ENCODE measurements at regions not wholly inside any gene's neighbourhood (a gene's known extent, or its start where the extent isn't known, plus 50 kb on each side); places are given as distances from the start of the nearest gene placed in this dataset.

DNA sequence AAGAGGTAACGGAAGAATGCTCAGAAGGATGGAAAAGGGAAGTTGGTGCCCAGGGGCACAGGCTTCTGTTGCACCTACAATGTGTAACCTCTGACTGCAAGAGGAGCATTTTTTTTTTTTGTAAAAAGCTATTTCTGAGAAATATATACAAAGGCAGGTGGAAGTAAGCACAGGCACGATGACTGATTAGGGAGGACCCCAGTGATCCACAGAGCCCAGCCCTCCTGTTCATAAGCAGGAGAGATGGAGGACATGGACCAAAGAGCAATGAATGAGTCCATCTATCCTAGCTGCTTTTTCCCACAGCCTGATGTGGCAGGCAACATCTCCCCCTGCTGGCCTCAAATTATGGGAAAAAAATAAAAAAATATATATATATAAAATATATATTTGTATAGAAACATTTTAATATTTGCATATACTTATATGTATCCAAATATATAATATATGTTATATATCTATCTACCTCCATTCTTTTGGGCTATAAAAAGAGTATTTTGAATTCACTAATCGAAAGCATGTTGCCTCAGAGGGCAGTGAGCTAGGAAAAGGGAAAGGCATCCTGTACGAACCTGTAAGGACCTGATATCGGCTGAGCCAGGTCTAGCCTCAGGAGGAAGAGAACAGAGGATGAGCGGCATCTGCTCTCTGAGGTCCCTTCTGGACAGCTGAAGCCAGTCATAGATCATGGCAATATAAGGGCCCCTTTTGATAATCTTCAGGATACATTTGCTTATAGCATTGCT lies 166.0 kb upstream of the STK17B start:
- Histone ChIP-seq H3K36me3 (replicated peaks; ENCODE audit: insufficient read depth, low read depth) (no peaks in the 10 kb centered on the region), H3K4me3 (no peak overlapping the region), H2AFZ (no peak overlapping the region), H3K27ac (no peak overlapping the region), H3K4me1 (ENCODE audit: insufficient read depth) (no peaks in the 10 kb centered on the region), H3K9me2 (replicated peaks; ENCODE audit: insufficient read depth) (no peaks in the 10 kb centered on the region), H3K79me2 (no peaks in the 10 kb centered on the region), H3K4me2 (no peak overlapping the region), H4K20me1 (ENCODE audit: insufficient read depth, poor library complexity, severe bottlenecking) (no peaks in the 10 kb centered on the region), H3K27me3 (no peaks in the 10 kb centered on the region), H3K9me3 (ENCODE audit: low read depth) (no peaks in the 10 kb centered on the region)
- 67% methylated on average over 6 of the region's 6 CpGs for WGBS (ENCODE audit: low lambda C conversion rate, missing lambda C conversion rate)
- TF ChIP-seq, protein P1, sequence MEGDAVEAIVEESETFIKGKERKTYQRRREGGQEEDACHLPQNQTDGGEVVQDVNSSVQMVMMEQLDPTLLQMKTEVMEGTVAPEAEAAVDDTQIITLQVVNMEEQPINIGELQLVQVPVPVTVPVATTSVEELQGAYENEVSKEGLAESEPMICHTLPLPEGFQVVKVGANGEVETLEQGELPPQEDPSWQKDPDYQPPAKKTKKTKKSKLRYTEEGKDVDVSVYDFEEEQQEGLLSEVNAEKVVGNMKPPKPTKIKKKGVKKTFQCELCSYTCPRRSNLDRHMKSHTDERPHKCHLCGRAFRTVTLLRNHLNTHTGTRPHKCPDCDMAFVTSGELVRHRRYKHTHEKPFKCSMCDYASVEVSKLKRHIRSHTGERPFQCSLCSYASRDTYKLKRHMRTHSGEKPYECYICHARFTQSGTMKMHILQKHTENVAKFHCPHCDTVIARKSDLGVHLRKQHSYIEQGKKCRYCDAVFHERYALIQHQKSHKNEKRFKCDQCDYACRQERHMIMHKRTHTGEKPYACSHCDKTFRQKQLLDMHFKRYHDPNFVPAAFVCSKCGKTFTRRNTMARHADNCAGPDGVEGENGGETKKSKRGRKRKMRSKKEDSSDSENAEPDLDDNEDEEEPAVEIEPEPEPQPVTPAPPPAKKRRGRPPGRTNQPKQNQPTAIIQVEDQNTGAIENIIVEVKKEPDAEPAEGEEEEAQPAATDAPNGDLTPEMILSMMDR (IDR thresholded peaks at IDR 0.05; ENCODE audit: poor library complexity): peak; percentile 65
- no peak for TF ChIP-seq EZH2 (IDR thresholded peaks at IDR 0.05; ENCODE audit: borderline replicate concordance)
- DNase-seq (ENCODE audit: low spot score): peak; percentile 53

DNA sequence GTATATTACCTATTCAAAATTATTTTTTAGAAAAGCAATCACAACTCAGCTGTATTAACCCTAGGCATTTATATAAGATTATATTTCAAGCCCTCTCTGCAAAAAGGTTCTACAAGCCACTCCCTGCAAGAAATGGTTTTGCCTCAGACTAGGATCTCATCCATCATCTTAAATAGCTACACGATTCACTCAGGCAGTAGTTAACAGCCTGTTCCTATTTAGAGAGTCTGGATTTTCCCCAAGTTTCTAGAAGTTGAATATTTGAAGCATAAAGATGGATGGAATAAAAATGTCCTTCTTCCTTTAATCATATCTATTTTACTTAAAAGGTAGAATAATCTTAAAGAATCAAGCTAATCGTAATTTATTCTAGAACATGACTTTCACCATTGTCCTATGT lies 167.1 kb upstream of the STK17B start:
- Histone ChIP-seq H3K79me2 (no peaks in the 10 kb centered on the region), H3K9me3 (ENCODE audit: low read depth) (no peaks in the 10 kb centered on the region), H3K4me3 (no peak overlapping the region), H4K20me1 (ENCODE audit: insufficient read depth, poor library complexity, severe bottlenecking) (no peaks in the 10 kb centered on the region), H3K27me3 (no peaks in the 10 kb centered on the region), H3K36me3 (replicated peaks; ENCODE audit: insufficient read depth, low read depth) (no peaks in the 10 kb centered on the region), H3K27ac (no peak overlapping the region), H3K9me2 (replicated peaks; ENCODE audit: insufficient read depth) (no peaks in the 10 kb centered on the region), H3K4me2 (no peak overlapping the region), H2AFZ (no peak overlapping the region), H3K4me1 (ENCODE audit: insufficient read depth) (no peaks in the 10 kb centered on the region)
- no peak for TF ChIP-seq EZH2phosphoT487 (IDR thresholded peaks at IDR 0.05; ENCODE audit: low read depth, severe bottlenecking, unreplicated experiment)
- TF ChIP-seq, protein P1 (IDR thresholded peaks at IDR 0.05; ENCODE audit: poor library complexity): no peak
- no peak for TF ChIP-seq EZH2 (IDR thresholded peaks at IDR 0.05; ENCODE audit: borderline replicate concordance)
- 74% methylated on average over 2 of the region's 2 CpGs for WGBS (ENCODE audit: low lambda C conversion rate, missing lambda C conversion rate)
- no peak for DNase-seq (ENCODE audit: low spot score)

DNA sequence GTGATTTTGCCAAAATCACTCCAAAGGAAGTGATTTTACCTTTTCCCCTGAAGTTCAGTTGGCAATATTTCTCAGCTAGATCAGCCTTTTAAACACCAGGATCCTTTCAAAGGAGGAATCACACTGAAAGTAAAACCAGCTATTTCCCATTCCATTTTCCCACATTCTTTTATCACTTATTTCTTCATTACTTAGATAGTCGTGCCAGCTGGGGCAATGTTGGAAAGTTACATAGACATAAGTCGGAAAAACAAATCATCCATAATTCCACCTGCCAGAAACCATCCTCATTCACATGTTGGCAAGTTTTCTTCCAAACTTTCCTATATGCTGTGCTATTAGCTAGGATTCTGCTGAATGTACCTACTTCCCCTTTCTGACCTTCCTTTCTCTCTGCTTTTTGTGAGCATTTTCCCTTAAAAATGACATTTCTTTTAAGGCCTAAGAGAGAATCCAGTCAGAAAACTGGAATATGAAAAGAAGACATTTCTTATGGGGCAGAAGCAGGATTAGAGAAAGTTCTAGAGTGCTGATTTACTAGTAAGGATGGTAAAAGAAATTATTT lies 170.0 kb upstream of the STK17B start:
- no peaks in the 10 kb centered on the region for H3K79me2 ChIP-seq
- no peaks in the 10 kb centered on the region for H3K4me1 ChIP-seq (ENCODE audit: insufficient read depth)
- H3K4me3 ChIP-seq: no peak overlapping the region
- no peaks in the 10 kb centered on the region for H3K27me3 ChIP-seq
- H3K9me3 ChIP-seq (ENCODE audit: low read depth): no peaks in the 10 kb centered on the region
- no peaks in the 10 kb centered on the region for H3K36me3 ChIP-seq (replicated peaks; ENCODE audit: insufficient read depth, low read depth)
- WGBS (ENCODE audit: low lambda C conversion rate, missing lambda C conversion rate): 96% methylated on average over 2 of the region's 2 CpGs
- no peak overlapping the region for H3K27ac ChIP-seq
- no peak for DNase-seq (ENCODE audit: low spot score)
- H4K20me1 ChIP-seq (ENCODE audit: insufficient read depth, poor library complexity, severe bottlenecking): no peaks in the 10 kb centered on the region
- TF ChIP-seq, protein P1 (IDR thresholded peaks at IDR 0.05; ENCODE audit: poor library complexity): no peak
- no peak for TF ChIP-seq EZH2phosphoT487 (IDR thresholded peaks at IDR 0.05; ENCODE audit: low read depth, severe bottlenecking, unreplicated experiment)
- no peak for TF ChIP-seq EZH2 (IDR thresholded peaks at IDR 0.05; ENCODE audit: borderline replicate concordance)
- no peak overlapping the region for H2AFZ ChIP-seq
- H3K9me2 ChIP-seq (replicated peaks; ENCODE audit: insufficient read depth): no peaks in the 10 kb centered on the region
- no peak overlapping the region for H3K4me2 ChIP-seq

Data from hepatocyte (in vitro differentiated cells).